SW 1271 (cell line): ENCODE measurements at regions not wholly inside any gene's neighbourhood (a gene's known extent, or its start where the extent isn't known, plus 50 kb on each side); places are given as distances from the start of the nearest gene placed in this dataset.

ENCODE experiments used
- DNase-seq, 2 experiments: peaks; one replicate each; lab custom pipeline; 2025; lab: John Stamatoyannopoulos, UW

DNA sequence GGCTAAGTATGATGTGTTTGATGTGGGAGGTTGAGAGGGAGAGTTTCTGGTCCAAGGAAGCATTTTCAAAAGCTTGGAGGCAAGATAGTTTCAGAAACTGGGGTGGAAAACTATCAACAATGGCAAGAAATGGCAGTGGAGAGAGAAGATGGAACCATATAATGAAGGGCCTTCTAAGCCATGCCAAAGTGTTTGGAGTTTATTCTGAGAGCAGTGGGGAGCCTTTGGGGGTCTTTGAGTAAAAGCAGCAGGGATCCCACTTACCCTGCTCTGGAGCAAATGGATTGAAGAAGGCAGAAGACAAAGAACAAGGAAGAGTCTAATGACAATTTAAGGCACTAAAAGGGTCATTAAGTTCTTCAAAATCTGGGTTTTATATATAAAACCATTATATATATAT is 538.9 kb downstream of the UTRN start:
- no peak for DNase-seq

DNA sequence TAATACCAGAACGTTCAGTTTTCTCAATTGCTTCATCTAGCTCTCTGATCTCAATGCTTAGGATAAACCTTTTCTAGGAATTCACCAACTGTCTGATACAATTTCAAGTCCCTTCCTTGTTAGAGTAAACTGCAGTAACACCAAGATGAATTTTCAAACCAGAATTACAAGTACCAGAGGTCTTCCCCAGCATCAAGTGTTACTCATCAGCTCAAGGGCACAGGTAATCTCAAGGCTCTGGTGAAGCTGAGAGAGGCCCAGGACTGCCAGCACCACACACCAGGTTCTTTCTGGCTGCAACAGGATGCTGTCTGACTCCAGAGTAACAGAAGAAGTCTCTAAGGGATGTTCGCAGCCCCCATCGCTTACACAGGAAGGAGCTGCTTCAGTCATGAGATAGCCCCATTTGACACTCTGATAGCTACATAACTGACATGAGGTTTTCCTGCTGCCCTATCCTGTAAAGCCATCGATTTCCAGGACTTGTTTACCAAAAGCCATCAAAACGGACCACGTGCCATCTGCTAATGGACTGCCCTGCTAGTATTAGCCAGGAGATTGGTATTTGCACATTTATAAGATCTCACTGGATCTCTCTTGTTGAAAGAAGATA is 549.4 kb downstream of the UTRN start:
- no peak for DNase-seq

DNA sequence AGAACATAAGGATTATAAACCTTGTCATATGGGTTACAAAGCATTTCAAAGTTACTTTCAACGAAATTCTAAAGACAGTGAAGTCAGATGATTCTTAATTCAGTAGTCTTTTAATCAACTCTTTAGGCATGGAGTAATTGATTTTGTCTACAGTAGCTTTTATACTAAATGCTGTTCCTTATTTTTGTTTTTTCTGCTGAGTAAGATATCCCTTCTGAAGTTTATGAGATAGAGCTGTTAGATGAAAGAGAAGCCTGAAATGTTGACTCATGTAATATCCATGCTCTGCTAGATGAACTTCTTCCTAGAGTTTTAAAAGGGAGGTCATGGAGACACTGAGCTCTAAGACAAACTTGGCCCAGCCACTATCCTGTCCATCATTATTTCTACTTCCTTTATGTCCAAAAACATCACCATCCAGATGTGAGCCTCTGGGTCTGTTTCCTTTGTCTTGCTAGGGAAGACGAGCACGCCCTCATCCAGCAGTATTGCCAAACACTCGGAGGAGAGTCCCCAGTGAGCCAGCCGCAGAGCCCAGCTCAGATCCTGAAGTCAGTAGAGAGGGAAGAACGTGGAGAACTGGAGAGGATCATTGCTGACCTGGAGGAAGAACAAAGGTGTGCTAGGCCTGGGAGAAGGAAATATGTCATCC is 550.3 kb downstream of the UTRN start:
- DNase-seq, result no peak

DNA sequence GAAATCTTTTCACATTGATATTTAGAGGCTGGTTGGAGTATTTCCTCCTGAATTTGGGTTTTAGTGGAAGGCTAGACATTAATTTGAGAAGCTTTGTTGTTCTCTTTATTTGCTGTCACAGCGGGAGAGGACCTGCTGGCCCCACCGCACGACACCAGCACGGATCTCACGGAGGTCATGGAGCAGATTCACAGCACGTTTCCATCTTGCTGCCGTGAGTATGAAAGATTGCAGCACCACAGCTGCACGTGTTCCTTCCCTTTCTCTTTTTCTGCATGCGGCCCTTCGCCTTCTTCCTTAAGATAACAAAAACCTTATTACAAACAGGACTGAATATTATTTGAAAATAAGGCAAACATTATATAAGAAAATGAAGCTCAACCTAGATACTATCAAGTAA is 555.5 kb downstream of the UTRN start:
- no peak for DNase-seq

DNA sequence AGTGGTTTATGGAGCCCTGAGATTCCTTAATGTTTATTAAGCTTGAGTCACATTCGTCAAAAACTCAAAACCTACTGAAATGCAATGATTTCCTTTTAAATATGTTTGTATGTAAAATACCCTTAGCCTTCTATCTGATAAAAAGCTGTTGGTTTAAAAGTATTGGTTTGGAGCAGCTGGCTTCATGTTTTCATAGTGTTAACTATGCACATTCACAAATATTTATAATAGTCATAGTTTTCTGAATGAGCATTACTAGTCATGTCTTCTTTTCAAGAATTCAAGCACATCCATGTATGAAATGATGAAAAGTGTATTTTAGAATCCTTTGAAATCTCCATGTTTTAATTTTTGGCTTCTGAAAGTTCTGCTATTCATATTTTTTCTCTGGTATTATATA is 558.6 kb downstream of the UTRN start:
- no peak for DNase-seq

DNA sequence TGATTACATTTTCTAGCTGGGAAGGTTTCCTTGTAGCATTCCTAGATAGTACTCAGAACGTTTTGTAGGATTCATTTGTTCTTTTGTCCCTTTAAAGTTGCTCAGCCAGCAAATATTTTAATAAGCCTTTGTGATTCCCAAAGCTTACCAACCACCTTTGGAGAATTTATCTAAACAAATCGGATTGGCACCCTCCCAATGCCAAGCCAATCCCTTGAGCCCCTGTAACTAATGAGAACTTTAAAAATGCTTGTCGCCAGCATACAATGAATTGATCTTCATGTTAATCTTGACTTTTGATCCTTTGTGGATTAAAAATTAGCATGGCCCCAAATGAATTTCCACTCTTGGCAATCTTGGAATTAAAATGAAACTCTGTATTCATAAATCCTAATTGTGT is 559.5 kb downstream of the UTRN start:
- no peak for DNase-seq

DNA sequence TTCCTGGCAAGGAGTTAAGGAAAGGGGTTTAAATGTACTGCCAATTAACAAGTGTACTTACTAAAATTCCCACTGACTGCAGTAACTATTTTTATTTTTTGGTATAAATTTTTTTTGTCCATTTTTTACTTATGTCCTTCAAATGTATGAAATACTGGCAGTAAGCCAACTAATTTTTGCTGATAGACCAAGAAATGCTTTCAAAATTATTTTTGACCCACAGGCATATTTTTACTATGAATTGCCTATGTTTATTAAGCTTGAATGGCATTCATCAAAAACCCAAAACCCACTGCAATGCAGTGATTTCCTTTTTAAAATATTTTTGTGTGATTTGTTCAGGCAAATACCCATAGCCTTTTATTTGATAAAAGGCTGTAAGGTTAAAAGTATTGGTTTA is 560.1 kb downstream of the UTRN start:
- DNase-seq, result no peak

DNA sequence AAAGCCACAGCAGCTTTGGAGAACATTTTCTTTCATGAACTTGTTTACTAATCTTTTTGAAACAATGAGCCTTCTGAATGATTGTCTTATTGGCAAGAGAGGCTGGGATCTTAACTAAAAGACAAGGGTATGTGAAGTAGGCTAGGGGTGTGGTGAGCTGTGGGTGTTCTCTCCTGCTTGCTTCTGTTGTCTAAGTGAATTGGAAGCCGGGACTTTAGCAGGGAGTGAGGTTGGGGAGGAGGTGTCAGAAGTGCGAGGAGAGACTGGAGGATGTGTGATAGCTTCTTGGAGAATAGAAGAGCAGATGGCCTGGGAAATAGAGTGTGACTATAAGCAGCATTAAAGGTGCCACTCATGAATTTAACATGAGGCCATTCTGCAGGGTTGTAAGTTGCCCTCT is 562.8 kb downstream of the UTRN start:
- no peak for DNase-seq

DNA sequence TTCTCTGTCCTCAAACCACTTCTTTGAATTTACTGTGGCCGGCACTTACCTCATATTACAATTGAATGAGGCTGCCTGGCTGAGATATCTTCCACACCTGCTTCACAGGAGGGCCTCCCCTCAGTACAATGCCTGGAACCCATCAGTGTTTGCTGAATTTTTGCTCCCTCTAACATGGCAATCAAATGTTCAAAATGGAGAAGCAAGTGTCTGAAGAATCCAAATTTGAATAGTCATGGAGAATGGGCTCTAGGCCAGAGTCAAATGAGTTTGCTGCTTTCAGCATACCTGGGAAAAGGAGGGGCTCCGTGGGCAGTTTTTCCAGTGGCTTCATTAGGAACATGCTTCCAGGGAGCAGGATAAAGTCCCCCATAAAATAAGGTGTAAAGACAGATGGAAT is 564.8 kb downstream of the UTRN start:
- no peak for DNase-seq

DNA sequence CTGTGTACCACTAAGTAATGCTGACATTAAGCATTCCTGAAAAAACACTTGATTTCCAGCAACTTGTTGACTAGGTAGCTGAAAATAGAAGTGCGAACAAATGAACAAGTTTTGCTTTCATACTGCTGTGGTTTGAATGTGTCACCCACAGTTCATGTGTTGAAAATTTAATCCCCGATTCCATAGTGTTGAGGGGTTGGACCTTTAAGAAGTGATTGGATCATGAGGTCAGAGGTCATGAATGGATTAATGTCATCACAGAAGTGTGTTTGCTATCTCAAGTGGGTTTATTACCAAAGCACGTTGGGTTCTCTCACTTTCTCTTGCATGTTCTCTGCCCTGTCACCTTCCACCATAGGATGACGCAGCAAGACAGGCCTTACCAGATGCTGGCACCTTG is 568.5 kb downstream of the UTRN start:
- no peak for DNase-seq

DNA sequence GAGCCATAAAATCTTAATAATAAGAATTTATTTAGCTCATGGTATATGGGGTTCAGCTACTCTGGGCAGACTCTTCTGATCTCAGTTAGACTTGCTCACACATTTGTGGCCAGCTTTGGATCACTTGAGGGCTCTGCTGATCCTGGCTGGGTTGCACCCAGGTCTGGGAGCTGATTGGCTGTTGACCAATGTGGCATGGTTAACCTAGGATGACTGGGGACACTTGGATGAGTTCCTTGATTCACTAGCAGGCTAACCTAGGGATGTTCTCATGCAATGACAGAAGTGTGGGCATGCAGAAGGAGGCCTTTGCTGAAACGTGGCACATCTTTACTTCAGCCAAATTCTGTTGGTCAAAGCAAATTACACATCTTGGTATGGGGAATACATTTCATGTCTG is 569.5 kb downstream of the UTRN start:
- DNase-seq, result no peak

DNA sequence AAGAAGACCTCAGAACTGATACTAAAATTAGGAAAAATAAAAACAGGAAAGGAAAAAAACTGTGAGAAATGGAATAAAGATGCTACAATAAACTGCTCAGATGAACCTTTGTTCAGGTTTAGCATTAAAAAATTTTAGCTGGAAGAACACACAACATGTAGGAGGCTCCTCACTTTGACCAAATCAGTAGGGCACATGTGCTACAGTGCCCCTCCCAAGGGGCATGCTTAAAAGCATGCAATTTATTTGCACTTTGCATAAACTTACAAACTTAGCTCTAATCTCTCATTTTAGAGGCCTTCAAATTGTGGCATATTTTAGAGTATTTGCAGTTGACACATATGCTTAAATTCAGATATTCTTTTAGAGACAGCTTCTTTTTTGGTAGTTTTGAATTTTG is 570.2 kb downstream of the UTRN start:
- DNase-seq, result no peak

DNA sequence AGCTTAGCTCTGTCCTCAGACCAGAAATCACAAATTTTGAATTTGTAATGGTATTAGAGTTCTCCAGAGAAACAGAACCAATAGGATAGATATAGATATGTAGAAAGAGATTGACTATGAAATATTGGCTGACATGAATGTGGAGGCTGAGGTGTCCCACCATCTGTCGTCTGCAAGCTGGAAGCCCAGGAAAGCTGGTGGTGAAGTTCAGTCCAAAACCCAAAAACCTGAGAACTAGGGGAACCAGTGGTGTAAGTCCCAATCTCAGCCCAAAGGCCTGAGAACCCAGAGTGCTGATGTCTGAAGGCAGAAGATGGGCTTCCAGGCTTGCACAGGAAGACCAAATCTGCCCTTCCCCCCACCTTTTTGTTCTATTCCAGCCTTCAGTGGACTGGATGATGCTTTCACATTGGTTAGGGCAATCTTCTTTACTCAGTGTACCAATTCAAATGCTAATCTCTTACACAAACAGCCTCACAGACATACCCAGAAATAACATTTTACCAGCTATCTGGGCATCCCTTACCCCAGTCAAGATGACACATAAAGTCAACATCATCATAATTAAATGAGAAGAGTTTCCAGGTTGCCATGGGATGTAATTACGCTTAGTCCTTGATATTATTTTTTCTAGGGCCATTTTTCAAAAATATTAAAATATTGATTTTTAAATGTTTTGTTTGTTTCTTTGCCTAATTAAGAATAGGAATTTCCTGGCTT is 570.8 kb downstream of the UTRN start:
- no peak for DNase-seq

DNA sequence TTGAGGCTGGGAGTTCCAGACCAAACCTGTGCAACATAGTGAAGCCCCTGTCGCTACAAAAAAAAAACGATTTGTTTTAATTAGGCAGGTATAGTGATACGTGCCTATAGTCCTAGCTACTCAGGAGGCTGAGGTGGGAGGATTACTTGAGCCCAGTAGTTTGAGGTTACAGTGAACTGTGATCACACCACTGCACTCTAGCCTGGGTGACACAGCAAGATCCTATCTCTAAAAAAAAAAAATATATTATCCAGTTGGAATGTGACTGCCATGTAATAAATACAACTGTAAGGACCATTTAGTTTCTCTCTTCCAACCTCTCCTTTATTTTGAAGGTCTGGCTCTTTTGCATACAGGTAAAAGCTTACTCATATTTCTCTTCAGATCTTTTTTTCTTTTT is 571.5 kb downstream of the UTRN start:
- DNase-seq, result no peak

DNA sequence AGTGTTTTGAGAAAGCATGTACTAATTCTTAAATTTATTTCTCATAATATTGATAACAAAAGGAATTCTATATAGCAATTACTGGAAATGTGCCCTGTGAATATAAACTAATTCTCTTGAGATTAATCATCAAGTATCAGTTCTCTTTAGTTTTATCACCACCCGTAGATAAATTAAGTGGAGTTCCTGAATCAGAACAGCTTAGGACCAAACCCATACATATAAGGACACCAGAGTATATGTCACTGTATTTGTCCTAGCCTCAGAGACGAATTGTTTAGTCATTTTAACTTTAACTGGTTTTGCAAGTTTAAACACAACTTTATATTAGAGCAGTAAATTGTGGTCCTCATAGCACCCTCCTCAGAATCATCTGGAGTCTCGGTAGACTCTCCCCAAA is 572.0 kb downstream of the UTRN start:
- no peak for DNase-seq

DNA sequence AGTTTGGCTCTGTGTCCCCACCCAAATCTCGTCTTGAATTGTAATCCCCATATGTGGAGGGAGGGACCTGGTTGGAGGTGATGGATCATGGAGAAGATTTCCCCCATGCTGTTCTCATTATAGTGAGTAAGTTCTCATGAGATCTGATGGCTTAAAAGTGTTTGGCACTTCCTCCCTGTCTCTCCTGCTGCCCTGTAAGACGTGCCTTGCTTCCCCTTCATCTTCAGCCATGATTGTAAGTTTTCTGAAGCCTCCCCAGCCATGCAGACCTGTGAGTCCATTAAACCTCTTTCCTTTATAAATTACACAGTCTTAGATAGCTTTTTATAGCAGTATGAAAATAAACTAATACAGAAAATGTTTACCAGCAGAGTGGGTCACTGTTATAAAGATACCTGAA is 577.6 kb downstream of the UTRN start:
- DNase-seq, result no peak

DNA sequence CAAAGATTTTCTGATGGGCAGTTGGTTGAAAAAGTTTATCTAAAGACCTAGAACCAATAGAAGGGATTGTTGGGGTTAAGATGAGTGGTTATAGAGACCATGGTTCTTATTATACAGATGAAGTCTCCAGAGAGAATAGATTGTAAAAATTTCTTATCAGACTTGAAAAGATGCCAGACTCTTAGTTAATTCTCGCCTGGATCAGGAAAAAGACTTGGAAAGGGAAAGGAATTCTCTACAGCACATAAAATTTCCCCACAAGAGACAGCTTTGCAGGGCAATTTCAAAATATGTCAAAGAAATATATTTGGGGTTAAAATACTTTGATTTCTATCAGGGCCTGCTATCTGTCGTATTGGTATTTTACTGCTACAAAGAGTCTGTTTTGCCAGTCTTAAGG is 582.6 kb downstream of the UTRN start:
- DNase-seq, result no peak

DNA sequence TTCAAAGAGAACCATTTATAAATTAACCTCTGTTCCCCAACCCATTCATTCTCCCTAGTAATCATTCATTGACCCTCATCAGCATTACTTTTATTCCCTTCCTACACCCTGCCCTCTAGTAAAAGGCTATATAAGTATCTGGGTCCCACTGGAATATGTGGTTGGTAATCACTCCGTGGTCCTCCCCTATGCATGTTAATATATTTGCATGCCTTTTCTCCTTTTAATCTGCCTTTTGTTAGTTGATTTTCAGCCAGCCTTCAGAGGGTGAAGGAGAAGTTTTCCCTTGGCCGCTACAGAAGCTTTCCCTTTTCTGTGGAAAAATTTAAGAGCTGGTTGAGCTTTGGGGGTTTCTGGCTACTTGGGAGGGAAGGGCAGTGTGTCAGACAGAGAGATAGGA is 585.6 kb downstream of the UTRN start:
- DNase-seq, result no peak

DNA sequence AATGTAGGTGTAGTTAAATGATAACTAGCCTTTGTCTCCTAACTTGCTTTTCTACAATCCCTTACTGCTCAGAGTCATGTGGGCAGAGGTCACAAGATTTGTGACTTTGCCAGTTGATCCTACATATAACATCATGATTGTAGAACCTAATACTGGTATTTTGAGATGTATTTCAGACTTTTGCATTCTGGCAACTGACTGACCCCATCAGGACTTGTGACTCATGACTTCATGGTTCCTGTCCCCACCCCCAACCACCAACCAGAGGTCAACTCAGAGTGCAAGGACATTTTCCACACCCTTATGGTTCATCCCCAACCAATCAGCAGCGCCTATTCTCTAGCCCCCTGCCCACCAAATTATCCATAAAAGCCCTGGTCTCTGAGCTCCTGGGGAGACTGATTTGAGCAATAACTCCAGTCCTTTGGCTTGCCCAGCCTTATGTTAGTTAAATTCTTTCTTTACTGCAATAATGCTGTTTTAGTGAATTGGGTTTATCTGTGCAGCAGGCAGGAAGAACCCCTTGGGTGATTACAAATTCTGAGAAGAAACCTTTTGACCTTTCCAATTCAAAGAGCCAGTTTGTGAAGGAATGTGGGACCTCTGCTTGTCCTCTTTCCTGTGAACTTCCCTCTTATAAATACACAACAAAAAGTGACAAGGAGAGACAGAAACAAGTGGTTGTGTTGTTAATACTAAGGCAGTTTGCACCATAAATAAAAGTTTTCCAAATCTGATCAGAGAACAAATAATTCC is 588.7 kb downstream of the UTRN start:
- DNase-seq, result no peak

DNA sequence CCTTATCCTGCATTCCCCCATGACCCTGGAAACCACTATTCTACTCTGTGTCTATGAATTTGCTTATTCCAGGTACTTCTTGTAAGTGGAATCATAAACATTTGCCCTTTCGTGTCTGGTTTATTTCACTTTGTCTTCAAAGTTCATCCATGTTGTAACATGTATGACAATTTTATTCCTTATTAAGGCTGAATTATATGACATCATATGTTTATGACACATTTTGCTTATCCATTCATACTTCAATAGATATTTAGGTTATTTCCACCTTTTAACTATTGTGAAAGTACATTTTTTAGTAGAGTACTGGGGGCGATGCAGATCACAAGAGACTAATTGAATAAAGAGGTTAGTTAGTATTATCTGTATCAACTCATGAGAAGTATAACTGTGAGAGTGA is 591.6 kb downstream of the UTRN start:
- DNase-seq, result no peak

DNA sequence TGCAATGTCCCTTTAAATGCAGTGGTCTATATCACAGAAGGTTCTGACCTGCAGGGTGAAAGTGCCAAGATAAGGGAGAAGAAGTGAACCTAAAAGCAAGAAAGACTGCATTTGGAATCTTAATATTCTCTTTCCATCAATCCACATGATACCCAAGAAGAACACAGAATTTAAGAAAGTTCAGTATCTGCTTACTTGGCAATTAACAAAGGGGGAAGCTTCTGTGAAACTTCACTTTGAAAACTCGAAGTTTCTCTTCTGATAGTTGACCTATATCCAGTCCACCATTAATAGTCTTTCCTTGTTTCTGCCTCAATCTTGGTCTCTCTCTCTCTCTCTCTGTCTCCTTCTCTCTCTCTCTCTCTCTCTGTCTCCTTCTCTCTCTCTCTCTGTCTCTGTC is 592.0 kb downstream of the UTRN start:
- DNase-seq, result no peak

DNA sequence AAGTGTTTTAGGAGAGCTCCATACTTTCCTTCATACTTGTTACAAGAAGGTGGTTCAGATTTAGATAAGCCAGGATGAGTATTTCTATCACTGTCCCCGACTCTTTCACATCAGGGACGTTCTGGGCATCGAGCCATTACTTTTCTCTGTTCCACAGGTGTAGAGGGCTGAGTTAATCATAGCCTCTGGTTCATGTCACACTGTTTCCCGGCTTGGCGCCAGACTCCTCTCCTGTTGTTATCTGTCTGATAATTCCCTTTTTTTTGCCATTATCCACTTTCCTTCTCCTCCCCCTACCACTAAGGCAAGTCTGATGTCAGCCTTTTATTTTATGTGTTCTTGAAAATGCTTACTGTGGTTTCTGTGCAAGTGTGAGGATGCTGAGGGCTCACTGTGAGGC is 593.4 kb downstream of the UTRN start:
- DNase-seq, result no peak

DNA sequence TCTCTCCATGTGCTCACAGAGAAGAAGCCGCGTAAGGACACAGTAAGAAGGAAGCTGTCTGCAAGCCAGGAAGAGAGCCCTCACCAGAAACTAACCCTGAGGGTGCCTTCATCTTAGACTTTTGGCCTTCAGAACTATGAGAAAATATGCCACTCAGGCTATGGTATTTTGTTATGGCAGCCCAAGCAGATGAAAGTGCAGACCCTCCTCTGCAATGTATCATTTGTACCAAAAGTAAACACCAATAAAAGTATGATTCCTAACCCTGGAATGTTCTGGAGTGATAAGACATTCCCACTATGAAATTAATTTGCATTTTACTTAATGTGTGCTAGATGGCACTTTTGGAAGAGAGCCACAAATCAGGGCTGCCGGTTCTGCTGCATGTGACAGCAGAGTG is 594.3 kb downstream of the UTRN start:
- no peak for DNase-seq
